ENCODE measurements at regions not wholly inside any gene's neighbourhood (a gene's known extent, or its start where the extent isn't known, plus 50 kb on each side); places are given as distances from the start of the nearest gene placed in this dataset.

GRCh38 chr2:71814885-71815284 is 332.8 kb downstream of the CYP26B1 start:
- WGBS, result 80% methylated on average over 2 of the region's 2 CpGs
- no peaks in the 10 kb centered on the region for H3K27me3 ChIP-seq
- no peak overlapping the region for H3K27ac ChIP-seq
- TF ChIP-seq POLR2AphosphoS5 (IDR thresholded peaks at IDR 0.05), result no peak
- no peak for TF ChIP-seq CTCF (IDR thresholded peaks at IDR 0.05)
- TF ChIP-seq EP300 (IDR thresholded peaks at IDR 0.05), result no peak
- no peak for TF ChIP-seq POLR2A (IDR thresholded peaks at IDR 0.05)
- H3K4me1 ChIP-seq, result peaks cover 3% of the 10 kb centered on the region
- no peak overlapping the region for H3K4me3 ChIP-seq
- no peaks in the 10 kb centered on the region for H3K9me3 ChIP-seq
- no peaks in the 10 kb centered on the region for H3K36me3 ChIP-seq
- no peak for DNase-seq (ENCODE audit: low spot score in 2 of 2)

- Histone ChIP-seq H3K4me3 (no peak overlapping the region), H3K36me3 (no peaks in the 10 kb centered on the region), H3K9me3 (no peaks in the 10 kb centered on the region), H3K27me3 (no peaks in the 10 kb centered on the region), H3K27ac (no peak overlapping the region), H3K4me1 (peaks cover 3% of the 10 kb centered on the region)
- WGBS, result 53% methylated on average over 4 of the region's 4 CpGs
- DNase-seq (ENCODE audit: low spot score in 2 of 2), result no peak
- TF ChIP-seq EP300 (IDR thresholded peaks at IDR 0.05) (no peak), POLR2AphosphoS5 (IDR thresholded peaks at IDR 0.05) (no peak), POLR2A (IDR thresholded peaks at IDR 0.05) (no peak), CTCF (IDR thresholded peaks at IDR 0.05) (no peak)
These were observed 333.7 kb downstream of the CYP26B1 start for GRCh38 chr2:71813807-71814470.

GRCh38 chr2:71813315-71813714 is 334.3 kb downstream of the CYP26B1 start:
- no peak overlapping the region for H3K4me3 ChIP-seq
- 66% methylated on average over 4 of the region's 4 CpGs for WGBS
- H3K4me1 ChIP-seq, result peaks cover 3% of the 10 kb centered on the region
- H3K27ac ChIP-seq, result no peak overlapping the region
- no peaks in the 10 kb centered on the region for H3K36me3 ChIP-seq
- no peak for TF ChIP-seq POLR2AphosphoS5 (IDR thresholded peaks at IDR 0.05)
- TF ChIP-seq POLR2A (IDR thresholded peaks at IDR 0.05), result no peak
- no peak for TF ChIP-seq CTCF (IDR thresholded peaks at IDR 0.05)
- no peak for TF ChIP-seq EP300 (IDR thresholded peaks at IDR 0.05)
- H3K9me3 ChIP-seq, result no peaks in the 10 kb centered on the region
- no peak for DNase-seq (ENCODE audit: low spot score in 2 of 2)
- H3K27me3 ChIP-seq, result no peaks in the 10 kb centered on the region

GRCh38 chr2:71812736-71813135 is 334.9 kb downstream of the CYP26B1 start:
- WGBS, result 92% methylated on average over 1 of the region's 2 CpGs
- DNase-seq (ENCODE audit: low spot score in 2 of 2), result no peak
- Histone ChIP-seq H3K9me3 (no peaks in the 10 kb centered on the region), H3K4me1 (peaks cover 3% of the 10 kb centered on the region), H3K27me3 (no peaks in the 10 kb centered on the region), H3K27ac (no peak overlapping the region), H3K36me3 (no peaks in the 10 kb centered on the region), H3K4me3 (no peak overlapping the region)
- no peak for TF ChIP-seq POLR2AphosphoS5 (IDR thresholded peaks at IDR 0.05)
- TF ChIP-seq EP300 (IDR thresholded peaks at IDR 0.05), result no peak
- no peak for TF ChIP-seq CTCF (IDR thresholded peaks at IDR 0.05)

- no peak for DNase-seq (ENCODE audit: low spot score in 2 of 2)
- peaks cover 3% of the 10 kb centered on the region for H3K4me1 ChIP-seq
- no peaks in the 10 kb centered on the region for H3K36me3 ChIP-seq
- TF ChIP-seq EP300 (IDR thresholded peaks at IDR 0.05), result no peak
- TF ChIP-seq POLR2AphosphoS5 (IDR thresholded peaks at IDR 0.05), result no peak
- TF ChIP-seq POLR2A (IDR thresholded peaks at IDR 0.05), result no peak
- no peak for TF ChIP-seq CTCF (IDR thresholded peaks at IDR 0.05)
- no peak overlapping the region for H3K27ac ChIP-seq
- 86% methylated on average over 4 of the region's 4 CpGs for WGBS
- no peaks in the 10 kb centered on the region for H3K27me3 ChIP-seq
- H3K4me3 ChIP-seq, result no peak overlapping the region
- no peaks in the 10 kb centered on the region for H3K9me3 ChIP-seq
These were observed 335.9 kb downstream of the CYP26B1 start for GRCh38 chr2:71811726-71812125.
